ENCODE measurements at regions not wholly inside any gene's neighbourhood (a gene's known extent, or its start where the extent isn't known, plus 50 kb on each side); places are given as distances from the start of the nearest gene placed in this dataset.

DNA sequence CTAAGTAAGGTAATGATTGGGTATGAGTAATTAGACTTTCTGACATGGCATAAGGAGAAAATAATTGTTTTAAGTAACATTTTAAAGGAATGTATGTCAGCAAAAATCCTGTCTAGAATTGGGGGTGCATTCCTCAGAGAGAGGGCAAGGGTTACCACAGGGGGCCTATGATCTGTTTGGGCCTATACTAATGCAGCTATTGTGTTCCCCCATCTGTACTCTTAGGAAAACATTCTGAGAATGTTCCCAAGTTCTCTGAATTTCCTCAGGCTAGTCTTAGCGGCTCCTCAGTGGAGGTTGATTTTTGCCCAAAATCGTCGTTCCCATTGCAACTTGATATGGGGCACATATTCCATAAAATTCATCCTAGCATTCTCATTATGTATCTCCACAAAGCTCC is 1216.4 kb upstream of the GBE1 start:
- Histone ChIP-seq H3K4me1 (no peaks in the 10 kb centered on the region), H3K27me3 (ENCODE audit: low read depth) (no peaks in the 10 kb centered on the region), H3K9me3 (no peaks in the 10 kb centered on the region), H3K36me3 (no peaks in the 10 kb centered on the region), H3K27ac (no peak overlapping the region), H3K4me3 (no peak overlapping the region)
- ATAC-seq (no peak), DNase-seq (no peak)
- intact Hi-C loops (cut with DNase I), result no loop called here
- no peak for TF ChIP-seq CTCF (IDR thresholded peaks at IDR 0.05)

DNA sequence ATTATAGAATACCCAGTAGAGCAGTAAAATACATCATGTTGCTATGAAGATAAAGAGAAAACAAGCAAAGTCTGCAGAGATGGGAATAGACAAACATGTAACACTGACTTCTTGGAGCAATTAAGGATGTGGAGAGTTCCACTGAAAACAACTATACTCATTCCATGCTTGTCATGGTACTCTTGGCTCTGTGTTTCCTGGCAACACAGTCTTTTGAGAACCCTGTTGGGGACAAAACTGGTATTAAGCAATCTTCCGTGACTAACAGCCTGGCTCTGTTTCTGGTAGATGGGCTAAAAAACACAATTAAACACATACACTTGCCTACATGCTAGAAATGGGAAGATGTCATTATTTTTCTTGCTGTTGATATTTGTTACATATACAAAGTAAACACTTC is 1212.3 kb upstream of the GBE1 start:
- no peaks in the 10 kb centered on the region for H3K9me3 ChIP-seq
- H3K4me3 ChIP-seq, result no peak overlapping the region
- DNase-seq (no peak), ATAC-seq (no peak)
- H3K36me3 ChIP-seq, result no peaks in the 10 kb centered on the region
- TF ChIP-seq CTCF (IDR thresholded peaks at IDR 0.05), result no peak
- no peak overlapping the region for H3K27ac ChIP-seq
- intact Hi-C loops (cut with DNase I), result no loop called here
- no peaks in the 10 kb centered on the region for H3K4me1 ChIP-seq
- no peaks in the 10 kb centered on the region for H3K27me3 ChIP-seq (ENCODE audit: low read depth)

DNA sequence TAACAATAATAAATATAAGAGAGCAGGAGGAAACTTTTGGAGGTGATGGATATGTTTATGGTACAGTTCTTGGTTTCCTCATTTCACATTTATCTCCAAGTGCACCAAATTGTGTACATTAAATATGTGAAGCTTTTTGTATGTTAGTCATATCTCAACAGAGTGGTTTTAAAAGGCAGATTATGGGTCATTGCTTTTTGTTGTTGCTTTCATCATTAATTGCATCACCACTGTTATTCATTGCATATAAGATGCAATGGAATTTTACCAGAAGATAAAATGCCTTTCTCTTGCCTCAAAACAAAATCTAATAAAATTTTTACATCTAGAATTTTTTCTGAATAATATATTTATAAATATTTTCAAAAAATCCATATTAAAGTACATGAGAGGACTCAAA is 1198.9 kb upstream of the GBE1 start:
- Histone ChIP-seq H3K36me3 (no peaks in the 10 kb centered on the region), H3K4me1 (no peaks in the 10 kb centered on the region), H3K9me3 (no peaks in the 10 kb centered on the region), H3K27ac (no peak overlapping the region), H3K27me3 (ENCODE audit: low read depth) (no peaks in the 10 kb centered on the region), H3K4me3 (no peak overlapping the region)
- intact Hi-C loops (cut with DNase I), result no loop called here
- no peak for TF ChIP-seq CTCF (IDR thresholded peaks at IDR 0.05)
- ATAC-seq, result no peak
- DNase-seq, result no peak

DNA sequence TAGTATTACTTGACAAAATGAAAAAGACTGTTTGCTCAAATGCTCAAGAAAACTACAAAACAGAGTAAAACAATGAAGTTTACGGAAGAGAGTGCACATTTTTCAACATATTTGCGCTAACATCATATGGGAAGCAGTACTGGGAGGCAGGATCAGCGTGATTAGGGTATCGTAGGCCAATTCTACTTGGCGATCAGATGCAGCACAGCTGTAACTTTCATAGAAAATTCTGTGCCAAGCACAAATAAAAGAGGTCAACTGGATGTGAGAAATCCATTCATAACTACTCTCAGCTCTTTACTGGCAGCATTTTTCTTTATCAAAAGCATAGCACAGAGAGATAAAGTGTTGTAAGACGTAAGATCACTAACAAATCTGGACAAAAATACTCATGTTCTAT is 1196.3 kb upstream of the GBE1 start:
- no peak for ATAC-seq
- DNase-seq, result no peak

DNA sequence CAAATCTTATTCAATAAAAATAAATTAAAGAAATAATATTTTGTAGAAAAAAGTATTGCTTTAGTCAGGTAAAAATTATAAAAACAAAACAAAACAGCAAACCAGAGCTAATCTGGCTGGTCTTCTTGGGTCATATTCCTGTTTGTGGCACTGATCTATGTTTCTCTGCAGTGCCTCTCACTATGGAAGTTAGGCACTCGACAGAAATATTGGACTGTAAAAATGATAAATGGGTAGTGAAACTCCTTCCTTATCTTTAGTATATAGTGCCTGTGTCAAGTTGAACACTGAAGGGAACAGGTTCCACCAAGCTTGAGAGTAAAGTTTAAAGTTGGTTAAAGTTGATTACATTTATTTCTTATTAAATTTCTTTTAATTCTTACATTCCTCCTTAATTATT is 1195.6 kb upstream of the GBE1 start:
- no peak for ATAC-seq

More for the DNA sequence above, 1196.3 kb upstream of the GBE1 start:
- H3K9me3 ChIP-seq, result peaks cover 6% of the 10 kb centered on the region
- intact Hi-C loops (cut with DNase I), result no loop called here
- TF ChIP-seq CTCF (IDR thresholded peaks at IDR 0.05), result no peak
- no peaks in the 10 kb centered on the region for H3K36me3 ChIP-seq
- no peak overlapping the region for H3K27ac ChIP-seq
- H3K27me3 ChIP-seq (ENCODE audit: low read depth), result no peaks in the 10 kb centered on the region
- H3K4me3 ChIP-seq, result no peak overlapping the region
- H3K4me1 ChIP-seq, result no peaks in the 10 kb centered on the region

More for the DNA sequence above, 1195.6 kb upstream of the GBE1 start:
- H3K4me1 ChIP-seq, result no peaks in the 10 kb centered on the region
- no peak for DNase-seq
- H3K27ac ChIP-seq, result no peak overlapping the region
- H3K9me3 ChIP-seq, result peaks cover 6% of the 10 kb centered on the region
- no peak for TF ChIP-seq CTCF (IDR thresholded peaks at IDR 0.05)
- no peaks in the 10 kb centered on the region for H3K36me3 ChIP-seq
- no peak overlapping the region for H3K4me3 ChIP-seq
- H3K27me3 ChIP-seq (ENCODE audit: low read depth), result no peaks in the 10 kb centered on the region
- intact Hi-C loops (cut with DNase I), result no loop called here
